GM06990 (cell line): ENCODE measurements at regions not wholly inside any gene's neighbourhood (a gene's known extent, or its start where the extent isn't known, plus 50 kb on each side); places are given as distances from the start of the nearest gene placed in this dataset.

Source experiments
- DNase-seq: peaks from one replicate; pipeline ENCODE4 v3.0.0-alpha.2; 2011; ENCODE audit not compliant: insufficient read length; ENCODE audit errors: extremely low read depth
- H3K27me3 ChIP-seq: replicated peaks from 2 replicates; pipeline ENCODE4 v1.6.0; 2011; ENCODE audit warnings: low read length; ENCODE audit not compliant: control insufficient read depth, insufficient read depth
- H3K36me3 ChIP-seq: 2 replicates; pipeline ENCODE4 v1.5.1; 2011; ENCODE audit warnings: low read length; ENCODE audit not compliant: control insufficient read depth, insufficient read depth
- H3K4me3 ChIP-seq: replicated peaks from 2 replicates; pipeline ENCODE4 v1.5.1; 2011; ENCODE audit warnings: low read depth, mild to moderate bottlenecking, control low read depth, low read length
- CTCF ChIP-seq: IDR thresholded peaks from 2 replicates; pipeline ENCODE4 v1.5.1; 2011; ENCODE audit warnings: low read length, control low read depth, mild to moderate bottlenecking, inconsistent platforms; ENCODE audit not compliant: insufficient read depth, poor library complexity, severe bottlenecking

- no peak for TF ChIP-seq CTCF
- no peaks in the 10 kb centered on the region for H3K36me3 ChIP-seq
- no peaks in the 10 kb centered on the region for H3K27me3 ChIP-seq
- no peak for DNase-seq
- no peak overlapping the region for H3K4me3 ChIP-seq
Observed at GRCh38 chr4:14627038-14627437, 375.2 kb upstream of the CPEB2 start.

GRCh38 chr4:14631806-14632440 is 370.4 kb upstream of the CPEB2 start:
- no peaks in the 10 kb centered on the region for H3K36me3 ChIP-seq
- no peak overlapping the region for H3K4me3 ChIP-seq
- no peaks in the 10 kb centered on the region for H3K27me3 ChIP-seq
- TF ChIP-seq CTCF = no peak
- no peak for DNase-seq

- H3K27me3 ChIP-seq = no peaks in the 10 kb centered on the region
- H3K36me3 ChIP-seq = no peaks in the 10 kb centered on the region
- TF ChIP-seq CTCF = no peak
- no peak overlapping the region for H3K4me3 ChIP-seq
- DNase-seq = no peak
Observed at GRCh38 chr4:14636563-14636962, 365.7 kb upstream of the CPEB2 start.

GRCh38 chr4:14640476-14640875 is 361.8 kb upstream of the CPEB2 start:
- Histone ChIP-seq H3K36me3 (no peaks in the 10 kb centered on the region), H3K4me3 (no peak overlapping the region), H3K27me3 (no peaks in the 10 kb centered on the region)
- no peak for DNase-seq
- TF ChIP-seq CTCF = no peak

GRCh38 chr4:14641871-14642270 is 360.4 kb upstream of the CPEB2 start:
- no peak for DNase-seq
- no peaks in the 10 kb centered on the region for H3K27me3 ChIP-seq
- TF ChIP-seq CTCF = no peak
- no peak overlapping the region for H3K4me3 ChIP-seq
- H3K36me3 ChIP-seq = no peaks in the 10 kb centered on the region

- no peaks in the 10 kb centered on the region for H3K27me3 ChIP-seq
- H3K36me3 ChIP-seq = no peaks in the 10 kb centered on the region
- no peak for TF ChIP-seq CTCF
- DNase-seq = no peak
- H3K4me3 ChIP-seq = no peak overlapping the region
Observed at GRCh38 chr4:14644580-14645282, 357.6 kb upstream of the CPEB2 start.
